Right atrium auricular region (tissue), 2 donors: ENCODE measurements at regions not wholly inside any gene's neighbourhood (a gene's known extent, or its start where the extent isn't known, plus 50 kb on each side); places are given as distances from the start of the nearest gene placed in this dataset.

Source experiments
- DNase-seq: peaks from one replicate; pipeline ENCODE4 v3.0.0-alpha.2; 2019; ENCODE audit warnings: low spot score
- H3K27ac ChIP-seq, 2 donors: fragments of 200-600 bp; sonication (generic); 1 replicate in 1 of 2; 2 replicates in 1 of 2; pipeline ENCODE4 v1.5.1; 2016 to 2019
- H3K27me3 ChIP-seq, 2 donors: fragments of 200-600 bp; sonication (generic); one replicate each; pipeline versions ENCODE4 v1.5.1 to v1.6.0; 2017 to 2019
- H3K36me3 ChIP-seq: fragments of 200-600 bp; sonication (generic); one replicate; pipeline ENCODE4 v1.5.1; 2016
- H3K4me1 ChIP-seq, 2 donors: fragments of 200-600 bp; sonication (generic); one replicate each; pipeline versions ENCODE4 v1.5.1 to v1.6.0; 2017 to 2019
- H3K4me3 ChIP-seq, 2 donors: fragments of 200-600 bp; sonication (generic); 1 replicate in 1 of 2; 2 replicates in 1 of 2; pipeline ENCODE4 v1.5.1; 2017 to 2019; ENCODE audit warnings: mild to moderate bottlenecking in 1 of 2, moderate library complexity in 1 of 2
- H3K9me3 ChIP-seq, 2 donors: fragments of 200-600 bp; sonication (generic); one replicate each; pipeline ENCODE4 v1.5.1; 2019
- CTCF ChIP-seq, 2 donors: fragments of 200-600 bp; sonication (generic); IDR thresholded peaks; one replicate each; pipeline ENCODE4 v1.5.1; 2019; ENCODE audit warnings: antibody characterized with exemption in 2 of 2

- Histone ChIP-seq H3K9me3 (no peaks in the 10 kb centered on the region), H3K4me3 (no peak overlapping the region), H3K27me3 (no peaks in the 10 kb centered on the region), H3K4me1 (peaks cover 0 to 9% of the 10 kb centered on the region in 2 donors), H3K36me3 (no peaks in the 10 kb centered on the region), H3K27ac (no peak overlapping the region)
- TF ChIP-seq CTCF (IDR thresholded peaks at IDR 0.05): no peak
- DNase-seq: no peak
Measured at GRCh38 chr2:239664216-239664810, 263.5 kb upstream of the HDAC4 start.

- H3K9me3 ChIP-seq: no peaks in the 10 kb centered on the region
- DNase-seq: no peak
Measured at GRCh38 chr2:239663364-239663924, 262.6 kb upstream of the HDAC4 start.

GRCh38 chr2:239662413-239663120 lies 261.7 kb upstream of the HDAC4 start:
- no peak for TF ChIP-seq CTCF (IDR thresholded peaks at IDR 0.05)
- Histone ChIP-seq H3K9me3 (no peaks in the 10 kb centered on the region), H3K4me1 (peaks cover 0 to 9% of the 10 kb centered on the region in 2 donors), H3K27ac (no peak overlapping the region), H3K4me3 (no peak overlapping the region), H3K27me3 (no peaks in the 10 kb centered on the region), H3K36me3 (no peaks in the 10 kb centered on the region)
- DNase-seq: no peak

More at GRCh38 chr2:239663364-239663924, 262.6 kb upstream of the HDAC4 start:
- peaks cover 0 to 9% of the 10 kb centered on the region in 2 donors for H3K4me1 ChIP-seq
- no peaks in the 10 kb centered on the region for H3K36me3 ChIP-seq
- no peak for TF ChIP-seq CTCF (IDR thresholded peaks at IDR 0.05)
- no peak overlapping the region for H3K27ac ChIP-seq
- H3K27me3 ChIP-seq: no peaks in the 10 kb centered on the region
- H3K4me3 ChIP-seq: no peak overlapping the region

- Histone ChIP-seq H3K36me3 (no peaks in the 10 kb centered on the region), H3K4me3 (no peak overlapping the region), H3K4me1 (peaks cover 0 to 9% of the 10 kb centered on the region in 2 donors), H3K27ac (no peak overlapping the region), H3K27me3 (no peaks in the 10 kb centered on the region), H3K9me3 (no peaks in the 10 kb centered on the region)
- no peak for DNase-seq
- TF ChIP-seq CTCF (IDR thresholded peaks at IDR 0.05): no peak
Measured at GRCh38 chr2:239661334-239662312, 260.8 kb upstream of the HDAC4 start.

GRCh38 chr2:239660390-239661230 lies 259.8 kb upstream of the HDAC4 start:
- Histone ChIP-seq H3K27ac (no peak overlapping the region), H3K4me1 (peaks cover 0 to 9% of the 10 kb centered on the region in 2 donors), H3K4me3 (no peak overlapping the region), H3K36me3 (no peaks in the 10 kb centered on the region), H3K27me3 (no peaks in the 10 kb centered on the region), H3K9me3 (no peaks in the 10 kb centered on the region)
- DNase-seq: no peak
- TF ChIP-seq CTCF (IDR thresholded peaks at IDR 0.05): no peak
